HG02759 (cell line): ENCODE measurements at regions not wholly inside any gene's neighbourhood (a gene's known extent, or its start where the extent isn't known, plus 50 kb on each side); places are given as distances from the start of the nearest gene placed in this dataset.
"Not testable (repeated sequence)": the region's sequence is repeated elsewhere in the genome, so short reads cannot be mapped to it uniquely, and the experiment has no call there.

ENCODE experiments used
- ATAC-seq: cut with Tn5 transposase; IDR thresholded peaks from one replicate; pipeline ENCODE4 v1.9.1; 2021; ENCODE audit warnings: mild to moderate bottlenecking, moderate library complexity; ENCODE audit not compliant: unreplicated experiment

DNA sequence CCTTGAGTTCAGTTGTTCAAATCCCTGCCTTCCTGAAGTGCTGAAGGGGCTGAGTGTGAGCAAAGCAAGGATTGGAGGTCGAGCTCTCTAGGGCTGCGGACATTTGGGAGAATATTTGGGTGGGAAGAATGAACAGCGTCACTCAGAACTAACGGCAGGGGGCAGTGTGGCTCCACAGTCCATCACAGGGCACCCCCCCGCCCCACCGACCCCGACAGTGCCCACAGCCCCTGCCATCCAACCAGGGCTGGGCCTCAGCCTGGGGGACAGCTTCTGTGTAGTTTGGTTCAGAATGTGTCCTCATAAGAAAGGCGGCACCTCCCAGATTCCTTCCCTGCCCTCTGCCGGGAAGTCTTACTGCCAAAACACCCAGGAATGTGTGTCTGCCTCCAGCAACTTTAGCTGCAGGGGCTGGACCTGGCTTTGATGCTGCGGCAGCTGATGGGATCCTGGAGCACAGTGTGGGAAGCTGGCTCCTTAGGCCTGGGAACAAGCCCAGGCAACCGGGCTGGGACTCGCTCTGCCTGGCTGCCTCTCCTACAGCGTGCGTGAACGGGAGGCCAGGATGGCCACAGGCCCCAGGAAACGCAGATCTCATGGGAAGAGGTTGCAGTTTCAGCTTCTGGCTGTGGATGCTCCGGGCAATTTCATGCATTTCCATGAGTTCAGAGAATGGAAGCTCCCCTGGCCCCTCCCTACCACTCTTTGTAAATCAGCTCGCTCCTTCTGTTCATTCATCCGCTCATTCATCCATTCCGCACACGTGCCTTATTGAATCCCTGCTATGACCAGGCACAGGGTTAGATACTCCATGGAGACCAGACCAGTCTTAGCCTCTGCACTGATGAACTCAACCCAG lies 104.9 kb upstream of the TMPRSS2 start:
- ATAC-seq, result no peak

DNA sequence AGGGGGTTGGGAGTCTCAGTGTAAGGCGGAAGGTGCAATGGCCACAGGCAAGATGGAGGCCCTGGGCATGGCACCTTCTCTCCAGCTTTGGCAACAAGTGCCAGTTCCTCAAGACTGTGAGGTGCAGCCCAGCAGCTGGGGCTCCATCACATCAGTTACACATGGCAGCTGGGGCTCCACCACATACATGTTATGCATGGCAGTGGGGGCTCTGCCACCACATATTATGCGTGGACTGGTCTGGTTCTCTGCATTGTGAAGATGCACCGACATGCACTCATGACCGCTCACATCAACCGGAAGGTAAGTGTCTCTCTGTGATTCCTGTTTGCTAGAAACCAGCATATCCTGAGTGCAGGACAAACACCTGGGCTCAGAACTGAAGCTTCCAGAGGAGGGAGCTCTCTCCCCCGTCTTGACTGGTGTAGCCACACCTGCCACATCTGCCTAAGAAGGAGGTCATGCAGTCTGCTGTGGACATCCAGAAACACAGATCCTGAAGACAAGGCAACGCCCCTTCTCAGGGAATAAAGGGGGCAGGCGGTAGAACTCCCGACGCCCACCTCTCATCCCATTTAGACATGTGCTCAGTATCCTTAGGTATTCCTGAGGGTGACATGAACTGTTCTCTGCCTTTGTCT lies 104.1 kb upstream of the TMPRSS2 start:
- ATAC-seq, result no peak

DNA sequence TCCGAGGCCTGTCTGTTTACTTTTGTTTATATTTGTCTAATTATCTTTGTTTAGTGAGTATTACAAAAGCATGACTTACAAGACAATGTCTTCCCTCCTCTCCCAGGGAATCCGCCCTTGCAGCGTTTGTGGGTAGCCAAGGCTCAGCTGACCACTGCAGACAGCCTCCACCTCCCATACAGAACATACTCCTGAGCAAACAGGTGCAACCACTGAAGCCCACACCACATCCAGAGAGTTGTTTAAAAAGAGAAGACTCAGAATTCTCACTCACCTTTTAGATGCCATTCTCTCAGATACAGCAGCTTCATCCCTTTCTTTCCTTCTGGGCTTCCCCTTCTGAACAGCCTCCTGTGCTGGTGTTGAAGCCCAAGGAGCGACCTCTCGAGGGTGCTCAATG lies 103.5 kb upstream of the TMPRSS2 start:
- no peak for ATAC-seq

DNA sequence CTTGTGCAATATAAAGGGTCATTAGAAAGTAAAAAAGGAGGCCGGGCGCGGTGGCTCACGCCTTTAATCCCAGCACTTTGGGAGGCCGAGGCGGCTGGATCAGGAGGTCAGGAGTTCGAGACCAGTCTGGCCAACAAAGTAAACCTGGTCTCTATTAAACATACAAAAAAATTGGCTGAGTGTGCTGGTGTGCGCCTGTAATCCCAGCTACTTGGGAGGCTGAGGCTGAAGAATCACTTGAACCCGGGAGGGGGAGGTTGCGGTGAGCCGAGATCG lies 102.8 kb upstream of the TMPRSS2 start:
- not testable (repeated sequence) for ATAC-seq

DNA sequence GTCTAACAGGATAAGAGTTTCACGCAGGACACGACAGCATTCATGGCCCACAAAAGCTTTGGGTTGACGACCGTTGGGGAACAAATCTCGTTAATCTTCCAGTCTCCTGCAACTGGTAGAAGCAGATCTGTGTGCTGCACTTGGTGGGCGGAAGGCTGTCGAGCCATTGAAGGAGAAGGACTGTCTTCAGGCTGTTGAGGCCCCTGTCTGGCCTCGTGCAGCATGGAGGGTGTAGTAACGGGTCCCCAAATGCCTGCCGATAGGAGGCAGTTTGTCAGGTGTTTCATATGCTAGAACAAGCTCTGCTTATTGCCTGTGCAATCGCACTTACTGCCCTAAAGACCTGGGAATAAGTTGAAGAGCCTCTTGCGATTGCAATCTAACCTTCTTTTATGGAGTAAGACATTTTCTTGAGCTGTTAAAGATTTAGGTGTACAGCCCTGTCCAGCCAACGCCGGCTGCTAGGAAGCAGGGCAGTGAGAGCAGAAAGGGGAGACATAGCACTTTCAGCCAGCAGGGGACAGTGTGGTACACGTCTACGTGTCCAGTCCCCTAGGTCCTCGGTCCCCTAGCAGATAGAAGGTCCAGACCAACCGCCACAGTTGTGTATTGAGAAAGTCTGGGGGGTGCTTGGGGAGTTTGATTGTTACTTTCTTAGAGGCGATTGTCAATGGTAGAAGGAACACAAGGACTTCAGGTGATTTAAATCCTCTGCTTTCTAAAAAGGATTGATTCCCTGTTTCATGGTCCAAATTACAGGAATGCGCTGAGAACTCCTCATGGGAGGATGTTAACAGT lies 102.3 kb upstream of the TMPRSS2 start:
- ATAC-seq, result no peak

DNA sequence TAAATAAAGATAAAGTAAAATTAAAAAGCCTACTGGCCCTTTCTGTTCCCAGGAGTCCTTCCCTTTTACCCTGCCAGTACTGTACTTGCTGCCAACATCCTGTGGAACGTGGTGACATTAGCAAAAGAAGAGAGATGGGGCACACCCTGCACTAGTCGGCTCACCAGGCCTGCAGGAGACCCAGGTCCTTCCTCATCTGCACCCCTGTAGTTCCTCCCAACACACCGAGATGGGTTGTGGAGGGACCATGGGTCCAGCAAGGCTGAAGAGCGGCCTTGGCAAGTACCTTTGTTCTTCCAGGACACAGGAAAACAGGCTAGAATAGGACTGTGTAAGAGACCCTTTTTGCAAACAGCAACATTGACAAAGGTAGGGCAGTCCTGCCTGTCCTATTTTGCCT lies 98.7 kb upstream of the TMPRSS2 start:
- ATAC-seq, result no peak

DNA sequence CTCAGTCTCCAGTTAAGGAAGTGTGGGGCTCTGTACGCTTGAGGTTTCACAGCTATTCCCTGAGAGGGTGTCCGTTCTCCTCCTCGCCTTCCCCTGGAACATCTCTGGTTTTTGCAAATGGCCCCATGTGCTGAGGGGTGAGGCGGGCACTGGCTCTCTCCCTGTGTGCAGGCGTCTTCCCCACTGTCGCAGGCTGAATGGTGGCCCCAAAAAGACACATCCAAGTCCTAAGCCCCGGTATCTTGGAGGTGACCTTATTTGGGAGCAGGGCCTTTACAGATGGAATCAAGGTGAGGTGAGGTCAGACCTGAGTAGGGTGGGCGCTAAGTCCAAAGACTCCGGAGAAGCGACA lies 98.0 kb upstream of the TMPRSS2 start:
- no peak for ATAC-seq

DNA sequence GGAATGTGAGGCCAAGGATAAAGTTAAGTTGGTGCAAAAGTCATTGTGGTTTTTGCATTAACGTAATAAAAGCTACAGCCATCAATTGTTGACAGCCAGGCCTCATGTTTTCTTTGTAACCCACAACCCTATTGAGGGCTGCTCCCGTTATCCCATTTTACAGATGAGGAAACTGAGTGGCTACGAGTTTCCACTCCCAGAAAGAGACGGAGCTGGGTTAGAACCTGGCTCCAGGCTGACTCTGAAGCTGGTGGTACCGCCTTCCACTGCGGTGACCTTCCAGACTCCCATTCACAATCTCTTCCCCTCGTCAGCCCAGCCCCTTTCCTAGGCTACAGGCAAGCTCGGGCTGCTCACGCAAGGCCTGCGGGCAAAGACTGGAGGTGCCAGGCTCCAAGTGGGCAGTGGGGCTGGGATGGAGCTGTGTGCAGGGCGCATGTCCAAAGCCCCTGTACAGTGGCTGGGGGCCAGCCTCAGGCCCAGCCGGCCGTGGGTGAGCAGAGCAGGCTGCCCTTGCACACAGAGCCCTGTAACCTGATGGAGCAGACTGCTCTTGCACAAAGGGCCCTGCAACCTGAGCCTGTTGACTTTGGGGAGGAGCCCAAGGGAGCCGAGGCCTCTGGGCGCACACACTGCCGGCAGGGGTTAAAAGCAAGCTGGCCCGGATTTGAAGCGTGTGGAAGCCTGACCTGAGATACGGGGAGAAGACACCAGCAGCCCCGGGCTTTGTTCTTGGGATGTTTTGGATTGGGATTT lies 97.4 kb upstream of the TMPRSS2 start:
- no peak for ATAC-seq

DNA sequence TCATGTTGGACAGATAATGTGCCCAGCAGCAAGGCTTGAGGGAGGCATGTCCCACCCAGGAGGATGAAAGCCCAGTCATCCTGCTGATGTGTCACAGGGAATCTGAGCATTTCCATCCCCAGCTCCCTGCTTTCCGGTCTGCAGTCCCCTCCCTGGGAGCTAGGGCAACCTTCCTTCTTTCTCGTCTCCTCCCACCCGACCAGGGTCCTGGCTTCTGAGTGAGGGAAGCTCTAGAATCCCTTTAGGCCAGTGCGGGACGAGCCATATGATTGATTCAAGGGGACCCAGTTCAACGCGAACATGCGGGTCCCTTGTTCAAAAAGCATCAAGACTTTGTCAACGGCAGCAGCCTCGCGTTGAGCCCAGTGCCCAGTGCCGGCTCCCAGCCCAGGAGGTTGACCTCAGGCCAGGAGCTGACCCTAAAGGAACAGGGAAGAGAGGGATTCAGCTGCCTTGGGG lies 96.7 kb upstream of the TMPRSS2 start:
- ATAC-seq, result no peak

DNA sequence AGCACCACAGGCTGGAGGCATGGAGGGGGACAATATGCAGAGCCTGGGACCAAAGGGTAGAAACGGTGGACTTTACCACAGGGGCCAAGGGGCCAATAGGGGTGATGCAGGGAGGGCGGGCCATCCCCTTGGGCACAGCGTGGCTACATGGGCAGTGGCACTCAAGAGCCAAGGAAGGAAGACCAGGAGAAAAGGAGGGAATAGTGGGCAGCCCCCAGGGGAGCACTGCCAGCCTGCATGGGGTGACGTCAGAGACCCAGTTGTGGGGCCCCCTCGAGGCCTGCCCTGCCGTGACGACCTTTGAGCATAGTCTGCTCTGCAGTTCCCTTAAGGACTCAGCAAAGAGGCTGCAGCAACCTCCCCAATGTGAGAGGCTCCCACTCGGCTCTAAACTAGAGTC lies 95.5 kb upstream of the TMPRSS2 start:
- no peak for ATAC-seq

DNA sequence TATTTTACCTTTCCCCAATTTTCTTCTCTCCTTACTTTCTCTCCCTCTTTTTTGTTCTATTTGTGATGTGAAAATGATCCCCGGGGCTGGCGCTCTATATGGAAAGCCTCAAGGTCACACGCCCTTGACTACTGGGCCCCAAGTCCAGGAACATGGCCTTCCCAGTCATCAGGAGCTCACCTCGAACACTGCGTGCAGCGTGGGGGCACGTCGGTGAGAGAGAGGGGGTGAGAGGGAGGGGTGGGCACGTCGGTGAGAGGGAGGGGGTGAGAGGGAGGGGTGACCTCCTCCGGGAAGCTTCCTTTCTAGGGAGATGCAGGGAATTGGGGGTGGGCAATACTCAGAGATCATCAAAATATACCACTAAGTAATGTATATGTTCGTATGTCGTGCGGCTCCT lies 94.6 kb upstream of the TMPRSS2 start:
- ATAC-seq, result no peak

DNA sequence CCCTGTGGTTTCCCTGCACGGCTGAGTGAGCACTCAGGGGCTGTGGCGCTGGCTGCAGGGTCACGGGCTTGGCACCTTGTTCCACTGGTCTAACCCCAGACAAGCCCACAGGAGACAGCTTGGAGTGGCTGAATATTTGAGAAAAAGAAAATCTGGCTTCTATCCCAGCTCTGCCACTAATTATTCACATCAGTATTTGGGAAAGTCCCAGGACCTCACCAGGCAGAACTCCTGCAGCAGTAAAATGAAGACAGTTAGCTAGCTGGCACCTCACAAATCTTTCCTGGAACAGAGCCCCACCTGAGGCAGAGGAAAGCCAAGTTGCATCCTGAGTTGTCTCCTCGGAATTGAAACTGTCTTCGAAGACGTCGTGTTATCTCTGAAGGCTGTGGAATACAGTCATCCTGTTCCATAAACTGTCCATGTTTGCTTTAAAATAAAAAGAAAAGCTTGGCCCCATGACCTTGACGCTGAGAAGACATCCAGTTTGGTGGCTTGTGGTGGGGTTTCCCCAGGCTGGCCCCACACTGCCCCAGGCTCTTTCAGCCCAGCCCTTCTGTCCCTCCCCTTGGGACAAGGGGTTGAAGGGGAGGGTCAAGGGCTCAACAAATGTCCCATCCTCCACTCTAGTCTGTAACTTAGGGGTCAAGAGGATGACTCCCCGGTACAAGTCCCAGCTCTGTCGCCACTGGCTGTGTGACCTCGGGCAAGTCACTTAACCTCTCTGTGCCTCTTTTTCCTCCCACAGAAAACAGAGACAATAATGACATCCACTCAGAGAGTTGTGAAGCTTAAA lies 93.8 kb upstream of the TMPRSS2 start:
- ATAC-seq, result no peak

DNA sequence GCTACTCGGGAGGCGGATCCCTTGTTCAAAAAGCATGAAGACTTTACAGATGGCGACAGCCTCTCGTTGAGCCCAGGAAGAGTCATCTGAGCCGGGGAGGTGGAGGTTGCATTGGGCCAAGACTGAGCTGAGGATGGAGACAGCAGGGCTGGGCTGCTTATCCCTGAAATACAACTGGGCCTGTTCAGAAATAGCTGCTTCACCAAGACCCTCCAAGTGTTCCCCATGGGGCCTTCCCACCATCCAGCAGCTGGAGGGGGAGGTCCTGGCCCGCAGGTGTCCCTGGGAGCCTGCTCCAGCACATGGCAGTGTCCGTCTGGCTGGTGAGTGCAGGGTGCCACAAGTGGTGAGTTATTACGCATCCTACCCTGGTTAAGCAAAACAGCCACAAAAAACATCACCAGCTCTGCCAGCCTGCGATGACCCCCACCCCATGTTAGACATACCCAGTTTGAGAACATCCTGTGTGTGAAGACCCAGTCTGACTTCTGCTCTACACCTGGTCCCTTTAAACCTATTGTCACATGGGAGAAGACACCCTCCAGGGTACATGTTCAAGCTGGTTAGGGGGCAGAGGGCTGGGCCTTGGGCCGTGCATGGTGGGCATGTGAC lies 93.1 kb upstream of the TMPRSS2 start:
- no peak for ATAC-seq

DNA sequence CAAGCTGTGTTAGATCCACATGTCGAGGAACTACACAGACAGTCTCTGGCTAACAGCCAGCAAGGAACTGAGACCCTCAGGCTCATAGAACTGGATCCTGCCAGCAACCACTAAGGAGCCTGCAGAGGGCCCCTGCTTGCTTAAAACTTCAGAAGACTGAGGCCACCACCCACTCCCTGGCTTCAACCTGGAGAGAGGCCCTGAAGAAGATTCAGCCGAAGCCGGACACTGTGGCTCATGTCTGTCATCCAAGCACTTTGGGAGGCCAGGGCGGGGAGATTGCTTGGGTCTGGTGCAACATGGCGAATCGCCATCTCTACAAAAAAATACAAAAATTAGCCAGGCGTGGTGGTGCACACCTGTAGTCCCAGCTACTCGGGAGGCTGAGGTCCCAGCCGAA lies 92.6 kb upstream of the TMPRSS2 start:
- ATAC-seq, result no peak

DNA sequence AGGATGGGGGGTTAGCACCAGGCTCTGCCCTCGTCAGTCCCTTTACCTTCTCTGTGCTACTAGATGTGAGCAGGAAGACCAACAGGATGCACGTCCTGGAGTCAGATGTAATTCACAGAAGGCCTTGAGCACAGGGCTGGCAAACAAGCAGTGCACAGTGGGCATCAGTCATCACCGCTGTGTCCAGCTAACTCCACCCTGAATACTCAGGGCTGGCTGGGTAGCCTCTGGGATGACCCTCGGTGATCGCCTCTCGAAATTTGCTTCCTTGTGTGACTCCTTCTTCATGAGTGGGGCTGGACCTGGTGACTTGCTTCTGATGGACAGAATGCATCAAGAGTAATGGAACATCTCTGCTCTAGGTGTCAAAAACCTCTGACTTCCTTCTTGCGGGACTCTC lies 92.2 kb upstream of the TMPRSS2 start:
- ATAC-seq, result no peak

DNA sequence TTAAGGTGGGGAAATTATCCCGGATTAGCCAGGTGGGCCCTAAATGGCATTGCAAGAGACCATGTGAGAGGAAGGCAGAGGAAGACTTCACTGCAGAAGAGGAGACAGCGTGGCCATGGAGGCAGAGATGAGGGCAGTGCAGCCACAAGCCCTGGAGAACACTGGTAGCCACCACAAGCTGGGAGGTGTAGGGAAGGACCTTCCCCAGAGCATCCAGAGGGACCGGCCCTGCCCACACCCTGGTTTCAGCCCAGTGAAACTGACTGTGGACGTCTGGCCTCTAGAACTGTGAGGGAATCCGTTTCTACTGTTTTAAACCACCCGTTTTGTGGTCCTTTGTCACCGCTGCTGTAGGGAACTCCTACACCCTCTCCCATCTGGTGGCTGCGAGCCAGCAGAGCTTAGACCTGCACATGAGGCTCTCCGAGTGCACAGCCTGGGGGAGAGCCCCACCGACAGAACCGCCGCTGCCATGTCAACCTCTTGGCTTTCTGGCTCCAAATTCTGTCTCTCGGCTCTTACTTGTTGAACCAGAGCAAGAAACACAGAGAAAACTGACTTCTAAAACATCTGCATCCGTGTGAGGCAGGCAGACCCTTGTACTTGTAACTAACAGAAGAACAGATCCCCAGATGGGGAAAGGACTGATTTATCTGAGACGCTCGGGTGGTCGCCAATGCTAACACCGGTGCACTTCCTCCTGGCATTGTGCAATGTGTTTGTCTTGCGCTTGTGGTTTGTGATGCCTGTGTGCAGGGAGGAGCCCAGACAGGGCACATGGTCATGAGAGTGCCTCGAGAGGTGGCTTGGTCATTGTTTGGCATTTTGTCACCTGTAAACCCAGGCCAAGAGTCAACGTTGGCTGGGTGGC lies 90.8 kb upstream of the TMPRSS2 start:
- no peak for ATAC-seq

DNA sequence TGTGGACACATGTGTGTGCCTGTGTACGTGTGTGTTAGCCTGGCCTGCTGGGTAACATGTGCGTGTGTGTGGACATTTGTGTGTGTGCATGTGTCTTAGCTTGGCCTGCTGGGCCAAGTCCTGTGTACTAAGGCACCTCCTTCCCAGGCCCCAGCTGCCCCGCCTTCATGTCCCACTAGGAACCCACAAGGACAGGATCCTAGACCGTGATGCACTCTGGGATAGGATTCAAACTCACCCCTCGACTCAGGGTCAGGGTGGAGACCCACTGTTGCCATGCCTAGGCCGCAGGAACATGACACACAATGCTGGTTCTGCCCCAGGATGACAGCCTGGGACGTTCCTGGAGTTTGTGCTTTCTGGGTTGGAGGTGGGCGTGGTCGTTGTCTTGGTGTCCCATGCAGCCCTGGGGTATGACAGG lies 89.9 kb upstream of the TMPRSS2 start:
- ATAC-seq, result no peak

DNA sequence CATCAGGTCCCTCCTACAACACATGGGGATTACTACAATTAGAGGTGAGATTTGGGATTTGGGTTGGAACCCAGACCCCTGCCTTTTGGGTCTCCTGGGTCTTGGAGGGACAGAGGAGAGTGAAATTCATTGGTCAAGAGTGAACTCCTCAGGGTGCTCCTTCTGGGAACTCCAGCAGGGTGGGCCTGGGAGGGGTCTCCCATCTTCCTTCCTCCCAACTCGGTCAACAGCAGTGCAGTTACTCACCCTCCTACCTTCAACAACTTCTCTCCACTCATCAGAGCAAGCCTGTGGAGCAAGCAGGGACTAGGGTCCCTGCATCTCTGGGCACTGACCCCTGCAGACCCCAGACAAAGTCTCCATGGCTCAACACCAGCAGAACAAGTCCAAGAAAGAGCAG lies 89.3 kb upstream of the TMPRSS2 start:
- ATAC-seq, result no peak
